DMS79 treated with DMSO at 0.1 percent for 48 hours (cell line): ENCODE measurements at regions not wholly inside any gene's neighbourhood (a gene's known extent, or its start where the extent isn't known, plus 50 kb on each side); places are given as distances from the start of the nearest gene placed in this dataset.
"Not testable (repeated sequence)": the region's sequence is repeated elsewhere in the genome, so short reads cannot be mapped to it uniquely, and the experiment has no call there.

ENCODE experiments used
- DNase-seq: peaks from one replicate; lab custom pipeline; 2025; lab: John Stamatoyannopoulos, UW

- DNase-seq, result no peak
Measured at GRCh38 chr20:1825938-1826445, 69.2 kb upstream of the SIRPA start.

- DNase-seq, result no peak
Measured at GRCh38 chr20:1825507-1825906, 69.7 kb upstream of the SIRPA start.

GRCh38 chr20:1824834-1825233 lies 70.4 kb upstream of the SIRPA start:
- no peak for DNase-seq

GRCh38 chr20:1824181-1824580 lies 71.0 kb upstream of the SIRPA start:
- DNase-seq, result no peak

GRCh38 chr20:1823450-1823844 lies 71.8 kb upstream of the SIRPA start:
- DNase-seq, result no peak

GRCh38 chr20:1822564-1823449 lies 72.4 kb upstream of the SIRPA start:
- no peak for DNase-seq

GRCh38 chr20:1820138-1821079 lies 74.8 kb upstream of the SIRPA start:
- DNase-seq, result no peak

GRCh38 chr20:1819311-1820137 lies 75.7 kb upstream of the SIRPA start:
- no peak for DNase-seq

GRCh38 chr20:1818895-1819294 lies 76.3 kb upstream of the SIRPA start:
- DNase-seq, result no peak

- DNase-seq, result no peak
Measured at GRCh38 chr20:1818247-1818840, 76.9 kb upstream of the SIRPA start.

GRCh38 chr20:1817577-1818211 lies 77.5 kb upstream of the SIRPA start:
- no peak for DNase-seq

GRCh38 chr20:1816384-1817381 lies 78.5 kb upstream of the SIRPA start:
- DNase-seq, result no peak

GRCh38 chr20:1815502-1816085 lies 79.6 kb upstream of the SIRPA start:
- no peak for DNase-seq

- DNase-seq, result not testable (repeated sequence)
Measured at GRCh38 chr20:1814861-1815260, 80.3 kb upstream of the SIRPA start.

- DNase-seq, result no peak
Measured at GRCh38 chr20:1813674-1814635, 81.3 kb upstream of the SIRPA start.

GRCh38 chr20:1813101-1813529 lies 82.1 kb upstream of the SIRPA start:
- no peak for DNase-seq

- DNase-seq, result no peak
Measured at GRCh38 chr20:1811621-1812498, 83.3 kb upstream of the SIRPA start.
